DMS153 (cell line): ENCODE measurements at regions not wholly inside any gene's neighbourhood (a gene's known extent, or its start where the extent isn't known, plus 50 kb on each side); places are given as distances from the start of the nearest gene placed in this dataset.

Source experiments
- DNase-seq: peaks from one replicate; lab custom pipeline; 2025; lab: John Stamatoyannopoulos, UW

DNA sequence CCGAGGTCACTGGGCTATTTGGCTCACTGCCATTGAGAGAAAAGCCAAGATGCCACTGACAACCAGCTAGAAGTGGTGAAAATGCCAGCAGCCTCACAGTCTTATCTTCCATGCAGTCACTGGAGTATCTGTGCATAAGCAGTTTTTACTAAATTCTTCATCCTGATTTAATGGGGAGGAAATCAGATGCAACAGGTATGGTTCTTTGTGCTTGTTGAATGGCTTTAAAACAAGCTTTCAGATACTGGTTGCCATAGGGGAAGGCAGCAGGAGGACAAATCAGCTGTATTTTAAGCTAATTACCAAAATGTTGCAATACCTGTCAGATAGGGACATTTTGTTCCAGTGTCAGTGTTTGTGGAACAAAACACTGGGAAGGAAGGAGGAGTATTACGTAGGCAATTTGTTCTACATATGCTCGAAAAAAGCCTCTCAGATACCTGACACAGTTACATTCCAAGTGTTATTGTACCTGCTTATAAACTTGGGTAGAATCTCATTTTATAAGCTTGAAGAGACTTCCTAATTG is 54.1 kb upstream of the ARHGAP5 start:
- DNase-seq: no peak

DNA sequence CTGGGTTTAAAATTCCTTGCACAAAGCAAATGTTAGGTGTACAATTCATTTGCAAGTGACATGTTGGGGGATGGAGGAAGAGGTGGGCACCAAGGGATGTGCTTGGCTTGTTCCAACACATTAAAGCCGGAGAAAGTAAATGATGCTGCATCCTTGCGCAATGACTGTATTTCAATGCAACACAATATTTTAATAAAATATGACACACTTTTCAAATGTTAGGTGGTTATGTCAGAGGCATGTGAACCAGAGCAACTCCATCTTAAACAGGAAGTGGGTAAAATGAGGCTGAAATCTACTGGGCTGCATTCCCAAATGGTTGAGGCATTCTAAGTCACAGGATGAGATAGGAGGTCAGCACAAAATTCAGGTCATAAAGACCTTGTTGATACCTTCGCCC is 53.6 kb upstream of the ARHGAP5 start:
- no peak for DNase-seq

DNA sequence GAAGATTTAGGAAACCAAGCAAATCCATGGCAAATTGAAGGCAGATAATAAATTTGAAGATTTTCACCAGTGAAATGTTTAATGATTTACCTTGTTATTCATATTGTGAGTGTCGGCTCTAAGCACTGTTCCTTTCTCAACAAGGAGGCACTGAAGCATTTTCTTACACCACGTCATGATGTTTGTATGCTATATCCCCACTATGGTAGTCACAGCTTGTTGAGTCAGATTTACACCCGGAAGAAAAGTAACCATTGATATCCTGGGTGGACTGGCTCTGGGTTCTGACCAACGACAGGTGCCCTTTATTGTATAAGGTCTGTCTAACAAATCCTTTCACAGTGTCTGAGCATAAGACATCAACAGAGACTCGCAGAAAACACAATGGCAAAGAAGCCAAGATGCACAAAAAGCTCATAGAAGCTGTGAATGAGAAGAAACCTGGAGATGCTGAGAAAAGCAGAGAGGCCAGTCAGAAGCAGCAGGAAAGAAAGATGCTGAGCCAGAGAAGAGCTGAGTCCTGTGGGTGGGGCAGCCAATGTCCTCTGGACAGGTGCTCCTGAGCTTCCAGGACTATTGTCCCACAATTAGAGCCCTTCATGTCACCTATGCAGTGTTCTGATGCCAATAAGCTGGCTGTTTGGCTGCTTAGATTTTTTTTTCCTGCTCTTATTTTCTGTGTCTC is 49.7 kb upstream of the ARHGAP5 start:
- no peak for DNase-seq
